ENCODE measurements at regions not wholly inside any gene's neighbourhood (a gene's known extent, or its start where the extent isn't known, plus 50 kb on each side); places are given as distances from the start of the nearest gene placed in this dataset.

DNA sequence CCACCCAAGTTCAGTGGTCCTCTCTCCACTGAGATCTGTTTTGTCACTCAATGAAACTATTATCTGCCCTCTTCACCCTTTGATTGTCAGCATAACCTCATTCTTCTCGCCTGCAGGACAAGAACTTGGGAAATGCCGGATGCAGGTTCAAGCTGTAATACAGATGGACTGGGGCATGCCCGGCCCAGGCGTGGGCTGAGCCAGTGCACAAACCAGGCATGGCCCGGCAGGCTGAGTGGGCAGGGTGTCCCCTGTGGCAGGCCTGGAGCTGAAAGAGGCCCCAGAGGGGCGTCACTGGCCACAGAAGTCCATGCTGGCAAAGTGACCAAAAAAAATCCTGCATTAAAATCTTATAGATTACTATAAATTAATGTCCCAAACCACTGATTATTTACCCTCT, 638.9 kb upstream of the EPHA6 start:
- H3K9me3 ChIP-seq (ENCODE audit: control extremely low read depth in 1 of 3, control insufficient read depth in 2 of 3, insufficient read depth in 1 of 3, low read length in 2 of 3), result peaks cover 0 to 4% (median 2%) of the 10 kb centered on the region in 3 donors
- no peaks in the 10 kb centered on the region for H3K4me1 Mint-ChIP-seq

DNA sequence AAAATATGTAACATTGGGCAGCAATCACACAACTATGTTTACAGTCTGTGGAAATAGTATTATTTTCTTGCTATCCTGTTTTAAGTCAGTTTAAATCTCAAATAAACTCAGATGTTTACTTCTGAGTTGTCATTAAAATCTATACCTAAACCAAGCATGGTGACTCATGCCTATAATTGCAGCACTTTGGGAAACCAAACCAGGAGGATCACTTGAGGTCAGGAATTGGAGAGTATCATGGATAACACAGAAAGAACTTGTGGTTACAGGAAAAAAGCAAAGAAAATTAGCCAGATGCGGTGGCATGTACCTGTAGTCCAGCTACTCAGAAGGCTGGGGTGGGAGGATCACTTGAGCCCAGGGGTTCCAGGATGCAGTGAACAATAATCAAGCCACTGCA, 631.6 kb upstream of the EPHA6 start:
- Histone ChIP-seq H2AFZ (ENCODE audit: insufficient read depth, low read depth, low read length, poor library complexity, severe bottlenecking) (no peak overlapping the region), H3K27ac (ENCODE audit: low read length in 2 of 2) (no peak overlapping the region), H4K20me1 (ENCODE audit: control insufficient read depth, insufficient read depth, low read length, poor library complexity, severe bottlenecking) (no peaks in the 10 kb centered on the region), H3K4me3 (ENCODE audit: control extremely low read depth in 1 of 5, extremely low read depth in 1 of 5, insufficient read depth in 1 of 5, low read depth in 2 of 5, low read length in 4 of 5) (no peak overlapping the region), H3K4me2 (replicated peaks; ENCODE audit: low read depth, low read length, poor library complexity, severe bottlenecking) (no peak overlapping the region), H3K9ac (ENCODE audit: low read length) (no peak overlapping the region), H3K36me3 (replicated peaks in 1 of 2; ENCODE audit: control extremely low read depth in 1 of 2, control insufficient read depth in 1 of 2, extremely low read depth in 1 of 2, insufficient read depth in 2 of 2, low read length in 1 of 2) (no peaks in the 10 kb centered on the region), H3K9me3 (ENCODE audit: control extremely low read depth in 1 of 3, control insufficient read depth in 2 of 3, insufficient read depth in 1 of 3, low read length in 2 of 3) (peaks cover 0 to 1% (median 0%) of the 10 kb centered on the region in 3 donors), H3K4me1 (ENCODE audit: control insufficient read depth in 2 of 2, insufficient read depth in 2 of 2, low read length in 2 of 2) (no peaks in the 10 kb centered on the region), H3K27me3 (replicated peaks in 1 of 4; ENCODE audit: control extremely low read depth in 1 of 4, control insufficient read depth in 3 of 4, insufficient read depth in 4 of 4, low read length in 3 of 4) (no peaks in the 10 kb centered on the region), H3K79me2 (ENCODE audit: control insufficient read depth, insufficient read depth, low read length) (no peaks in the 10 kb centered on the region)
- H3K9me3 Mint-ChIP-seq (ENCODE audit: insufficient read depth), result peaks cover 2% of the 10 kb centered on the region
- no peak for DNase-seq
- intact Hi-C loops (cut with micrococcal nuclease), result no loop called here
- TF ChIP-seq, protein P1, sequence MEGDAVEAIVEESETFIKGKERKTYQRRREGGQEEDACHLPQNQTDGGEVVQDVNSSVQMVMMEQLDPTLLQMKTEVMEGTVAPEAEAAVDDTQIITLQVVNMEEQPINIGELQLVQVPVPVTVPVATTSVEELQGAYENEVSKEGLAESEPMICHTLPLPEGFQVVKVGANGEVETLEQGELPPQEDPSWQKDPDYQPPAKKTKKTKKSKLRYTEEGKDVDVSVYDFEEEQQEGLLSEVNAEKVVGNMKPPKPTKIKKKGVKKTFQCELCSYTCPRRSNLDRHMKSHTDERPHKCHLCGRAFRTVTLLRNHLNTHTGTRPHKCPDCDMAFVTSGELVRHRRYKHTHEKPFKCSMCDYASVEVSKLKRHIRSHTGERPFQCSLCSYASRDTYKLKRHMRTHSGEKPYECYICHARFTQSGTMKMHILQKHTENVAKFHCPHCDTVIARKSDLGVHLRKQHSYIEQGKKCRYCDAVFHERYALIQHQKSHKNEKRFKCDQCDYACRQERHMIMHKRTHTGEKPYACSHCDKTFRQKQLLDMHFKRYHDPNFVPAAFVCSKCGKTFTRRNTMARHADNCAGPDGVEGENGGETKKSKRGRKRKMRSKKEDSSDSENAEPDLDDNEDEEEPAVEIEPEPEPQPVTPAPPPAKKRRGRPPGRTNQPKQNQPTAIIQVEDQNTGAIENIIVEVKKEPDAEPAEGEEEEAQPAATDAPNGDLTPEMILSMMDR (IDR thresholded peaks at IDR 0.05), result no peak
- TF ChIP-seq EZH2 (IDR thresholded peaks at IDR 0.05; ENCODE audit: borderline replicate concordance, insufficient read depth, low read depth, low read length, poor library complexity, severe bottlenecking), result no peak
- no peak overlapping the region for H3K4me3 Mint-ChIP-seq
- no peaks in the 10 kb centered on the region for H3K27me3 Mint-ChIP-seq
- POLR2A ChIA-PET, result no interaction called here
- no peak overlapping the region for H3K27ac Mint-ChIP-seq
- WGBS (ENCODE audit: insufficient coverage), result 100% methylated on average over 1 of the region's 1 CpG
- CTCF ChIA-PET, result no interaction called here
- ATAC-seq (ENCODE audit: low read depth), result no peak
- no peaks in the 10 kb centered on the region for H3K4me1 Mint-ChIP-seq

More for the DNA sequence above, 638.9 kb upstream of the EPHA6 start:
- Mint-ChIP-seq H3K9me3 (ENCODE audit: insufficient read depth) (no peaks in the 10 kb centered on the region), H3K27me3 (no peaks in the 10 kb centered on the region), H3K27ac (no peak overlapping the region), H3K4me3 (no peak overlapping the region)
- CTCF ChIA-PET, result no interaction called here
- Histone ChIP-seq H3K27ac (ENCODE audit: low read length in 2 of 2) (no peak overlapping the region), H3K79me2 (ENCODE audit: control insufficient read depth, insufficient read depth, low read length) (no peaks in the 10 kb centered on the region), H4K20me1 (ENCODE audit: control insufficient read depth, insufficient read depth, low read length, poor library complexity, severe bottlenecking) (no peaks in the 10 kb centered on the region), H3K4me1 (ENCODE audit: control insufficient read depth in 2 of 2, insufficient read depth in 2 of 2, low read length in 2 of 2) (no peaks in the 10 kb centered on the region), H3K9ac (ENCODE audit: low read length) (no peak overlapping the region), H3K36me3 (replicated peaks in 1 of 2; ENCODE audit: control extremely low read depth in 1 of 2, control insufficient read depth in 1 of 2, extremely low read depth in 1 of 2, insufficient read depth in 2 of 2, low read length in 1 of 2) (no peaks in the 10 kb centered on the region), H3K27me3 (replicated peaks in 1 of 4; ENCODE audit: control extremely low read depth in 1 of 4, control insufficient read depth in 3 of 4, insufficient read depth in 4 of 4, low read length in 3 of 4) (no peaks in the 10 kb centered on the region), H3K4me2 (replicated peaks; ENCODE audit: low read depth, low read length, poor library complexity, severe bottlenecking) (no peak overlapping the region), H3K4me3 (ENCODE audit: control extremely low read depth in 1 of 5, extremely low read depth in 1 of 5, insufficient read depth in 1 of 5, low read depth in 2 of 5, low read length in 4 of 5) (no peak overlapping the region), H2AFZ (ENCODE audit: insufficient read depth, low read depth, low read length, poor library complexity, severe bottlenecking) (no peak overlapping the region)
- DNase-seq (no peak), ATAC-seq (ENCODE audit: low read depth) (no peak)
- POLR2A ChIA-PET, result no interaction called here
- no peak for TF ChIP-seq EZH2 (IDR thresholded peaks at IDR 0.05; ENCODE audit: borderline replicate concordance, insufficient read depth, low read depth, low read length, poor library complexity, severe bottlenecking)
- TF ChIP-seq, protein P1 (IDR thresholded peaks at IDR 0.05), result no peak
- 85% methylated on average over 5 of the region's 6 CpGs for WGBS (ENCODE audit: insufficient coverage)
- intact Hi-C loops (cut with micrococcal nuclease), result no loop called here

All from B cell (primary cell).